Activated CD8-positive, alpha-beta T cell treated with anti-CD3 and anti-CD28 coated beads, Interleukin-2, amount 10 ng/mL, durations not matched to agents 7 days and 5 days (primary cell): ENCODE measurements at regions not wholly inside any gene's neighbourhood (a gene's known extent, or its start where the extent isn't known, plus 50 kb on each side); places are given as distances from the start of the nearest gene placed in this dataset.

ENCODE experiments used
- ATAC-seq: fragments of 150-1000 bp; cut with Tn5 transposase; one replicate; pipeline ENCODE4 v1.10.0; 2021; ENCODE audit warnings: moderate library complexity
- CTCF ChIA-PET: fragments of 350-600 bp; sonication (Branson Sonifier 250); formaldehyde crosslinking; loops from one replicate; lab custom pipeline; 2021; ENCODE audit warnings: antibody characterized with exemption; lab: Charles Lee
- POLR2A ChIA-PET: fragments of 350-600 bp; sonication (Branson Sonifier 250); formaldehyde crosslinking; loops from one replicate; lab custom pipeline; 2021; ENCODE audit warnings: antibody characterized with exemption; lab: Charles Lee
- DNase-seq: peaks from one replicate; pipeline ENCODE4 v3.0.0-alpha.2; 2020
- H3K27ac Mint-ChIP-seq: one replicate; pipeline ENCODE4 v1.8.0; 2021; ENCODE audit warnings: mild to moderate bottlenecking, mixed read lengths
- H3K27me3 Mint-ChIP-seq: one replicate; pipeline ENCODE4 v1.8.0; 2021; ENCODE audit warnings: low read depth, mixed read lengths
- H3K36me3 Mint-ChIP-seq: one replicate; pipeline ENCODE4 v1.8.0; 2021; ENCODE audit warnings: low read depth, mixed read lengths
- H3K4me1 Mint-ChIP-seq: one replicate; pipeline ENCODE4 v1.8.0; 2021; ENCODE audit warnings: low read depth, mixed read lengths
- H3K4me3 Mint-ChIP-seq: one replicate; pipeline ENCODE4 v1.8.0; 2021; ENCODE audit warnings: mild to moderate bottlenecking, mixed read lengths
- H3K9me3 Mint-ChIP-seq: one replicate; pipeline ENCODE4 v1.8.0; 2022; ENCODE audit warnings: mixed read lengths; ENCODE audit not compliant: insufficient read depth

DNA sequence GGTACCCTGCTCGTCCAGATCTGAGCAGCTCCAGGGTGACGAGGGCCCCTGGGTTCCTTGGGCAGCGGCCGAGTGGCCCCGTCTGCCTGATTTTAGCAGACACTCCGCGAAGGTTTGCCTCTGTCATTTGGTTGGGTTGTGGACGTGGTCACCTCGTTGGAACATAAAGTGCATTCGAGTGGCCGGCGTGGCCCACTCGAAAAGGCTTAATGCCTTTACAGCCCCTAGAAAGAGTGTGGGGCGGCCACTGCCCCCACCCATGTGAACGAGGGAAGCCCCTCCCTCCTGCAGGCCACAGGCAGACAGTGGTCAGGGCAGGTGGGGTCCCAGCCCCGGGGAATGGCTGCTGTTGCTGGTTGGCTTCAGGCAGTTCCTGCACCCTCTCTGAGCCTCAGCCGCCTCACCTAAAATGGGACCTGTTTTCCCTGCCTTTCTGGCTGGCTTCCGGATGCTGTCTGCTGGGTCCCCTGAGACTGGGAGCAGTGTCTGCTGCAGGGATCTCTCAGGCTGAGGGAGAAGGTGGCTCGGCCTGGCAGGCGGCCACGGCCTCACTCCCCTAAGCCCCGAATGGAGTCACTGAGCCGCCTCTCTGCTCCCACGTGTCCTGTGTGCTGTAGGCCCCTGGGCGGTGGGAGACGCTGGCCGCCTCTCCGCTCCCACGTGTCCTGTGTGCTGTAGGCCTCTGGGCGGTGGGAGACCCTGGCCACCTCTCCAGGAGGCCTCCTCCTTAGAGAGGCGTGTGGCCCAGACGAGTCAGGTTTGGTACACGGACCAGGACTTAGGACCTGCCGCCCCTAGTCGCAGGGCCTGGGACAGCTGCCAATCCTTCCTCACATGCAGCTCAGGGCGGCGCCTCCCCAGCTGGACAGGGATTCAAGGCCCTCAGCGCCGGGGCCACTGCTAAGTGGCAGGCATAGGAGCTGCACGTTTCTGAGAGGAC, 233.0 kb downstream of the ERMARD start:
- H3K4me3 Mint-ChIP-seq, result no peak overlapping the region
- ChIA-PET CTCF (no interaction called here), POLR2A (no interaction called here)
- no peaks in the 10 kb centered on the region for H3K27me3 Mint-ChIP-seq
- no peak overlapping the region for H3K27ac Mint-ChIP-seq
- no peaks in the 10 kb centered on the region for H3K9me3 Mint-ChIP-seq
- no peaks in the 10 kb centered on the region for H3K36me3 Mint-ChIP-seq
- ATAC-seq, result no peak
- no peak for DNase-seq
- H3K4me1 Mint-ChIP-seq, result peaks cover under 1% of the 10 kb centered on the region

DNA sequence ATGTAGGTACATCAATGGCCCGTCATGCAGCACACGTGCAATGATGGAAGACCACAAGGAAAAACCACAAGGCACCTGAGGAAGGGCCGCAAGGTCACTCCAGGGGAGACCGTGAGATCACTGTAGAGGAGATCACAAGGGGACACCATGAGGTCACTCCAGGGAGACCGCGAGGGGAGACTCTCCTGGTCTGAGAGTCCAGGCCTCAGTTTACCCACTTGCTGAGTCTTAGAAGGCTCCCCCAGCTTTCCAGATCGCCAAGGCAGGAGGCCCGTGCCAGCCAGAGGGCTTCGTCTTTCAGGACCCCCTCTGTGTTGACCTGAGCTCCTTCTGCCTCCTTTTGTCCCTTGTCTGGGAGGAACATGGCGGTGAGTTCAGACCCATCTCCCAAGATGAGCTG, 232.2 kb downstream of the ERMARD start:
- Mint-ChIP-seq H3K36me3 (no peaks in the 10 kb centered on the region), H3K27me3 (no peaks in the 10 kb centered on the region), H3K4me1 (no peaks in the 10 kb centered on the region), H3K9me3 (no peaks in the 10 kb centered on the region), H3K27ac (no peak overlapping the region), H3K4me3 (no peak overlapping the region)
- POLR2A ChIA-PET, result no interaction called here
- ATAC-seq (no peak), DNase-seq (no peak)
- CTCF ChIA-PET, result no interaction called here

DNA sequence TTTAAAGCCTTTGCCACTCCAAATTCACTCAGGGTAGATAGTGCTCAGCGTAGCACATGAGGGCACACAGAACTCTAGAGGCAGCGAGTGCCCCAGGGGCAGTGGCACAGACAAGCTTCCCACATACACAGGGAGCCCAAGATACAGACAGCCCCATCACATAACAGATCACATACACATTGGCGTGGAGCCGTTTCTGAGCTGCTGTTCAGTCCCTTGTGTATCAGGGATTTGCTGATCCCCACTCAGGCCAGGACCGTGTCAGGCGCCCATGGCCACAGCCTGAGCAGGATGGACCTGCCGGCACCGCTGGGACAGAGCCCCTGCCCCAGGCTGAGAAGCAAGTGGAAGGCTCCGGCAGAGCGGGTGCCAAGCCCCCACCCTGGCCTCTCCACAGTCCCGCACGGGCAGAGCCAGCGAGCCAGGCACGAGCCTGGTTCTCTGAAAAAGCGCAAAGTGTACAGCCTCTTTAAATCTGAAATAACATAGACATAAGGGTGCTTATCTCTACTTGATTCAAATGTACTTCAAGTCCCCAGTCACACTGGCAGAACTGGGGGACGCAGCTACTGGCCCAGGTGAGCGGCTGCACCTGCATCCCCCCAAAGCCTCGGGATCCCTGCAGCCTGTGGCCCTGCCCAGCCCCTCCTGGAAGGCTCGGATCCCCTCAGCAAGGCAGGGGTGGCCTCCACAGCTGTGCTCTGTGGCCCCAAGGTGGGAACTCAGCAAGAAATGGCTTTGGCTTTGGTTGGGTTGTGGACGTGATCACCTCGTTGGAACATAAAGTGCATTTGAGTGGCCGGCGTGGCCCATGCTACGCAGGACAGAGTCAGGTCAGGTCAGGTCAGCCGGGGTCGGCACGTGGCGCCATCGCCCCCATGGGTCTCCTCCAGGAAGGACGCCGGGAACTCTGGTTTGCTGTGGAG, 231.3 kb downstream of the ERMARD start:
- ATAC-seq (no peak), DNase-seq (no peak)
- H3K9me3 Mint-ChIP-seq, result no peaks in the 10 kb centered on the region
- no peaks in the 10 kb centered on the region for H3K27me3 Mint-ChIP-seq
- CTCF ChIA-PET, result no interaction called here
- H3K27ac Mint-ChIP-seq, result no peak overlapping the region
- no peaks in the 10 kb centered on the region for H3K36me3 Mint-ChIP-seq
- POLR2A ChIA-PET, result no interaction called here
- no peaks in the 10 kb centered on the region for H3K4me1 Mint-ChIP-seq
- no peak overlapping the region for H3K4me3 Mint-ChIP-seq

DNA sequence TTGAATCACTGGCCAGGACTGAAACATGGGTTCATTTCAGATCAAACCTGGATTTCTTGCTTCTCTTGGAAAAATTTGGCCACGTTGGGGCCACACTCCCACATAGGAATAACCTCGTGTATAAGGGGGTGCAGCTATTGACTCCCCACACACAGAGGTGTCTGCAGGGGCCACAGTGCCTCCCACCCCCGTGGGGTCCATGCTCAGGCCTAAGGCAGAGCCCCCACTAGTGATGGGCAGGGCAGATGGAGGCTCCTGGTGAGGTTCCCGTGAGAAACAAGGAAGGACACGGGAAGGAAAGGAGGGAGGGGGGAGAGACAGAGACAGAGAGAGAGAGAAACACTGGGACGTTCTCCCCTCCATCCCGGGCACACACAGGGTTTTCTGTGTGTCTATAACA, 230.5 kb downstream of the ERMARD start:
- no peak for ATAC-seq
- Mint-ChIP-seq H3K9me3 (no peaks in the 10 kb centered on the region), H3K27ac (no peak overlapping the region), H3K27me3 (no peaks in the 10 kb centered on the region), H3K4me1 (no peaks in the 10 kb centered on the region), H3K36me3 (no peaks in the 10 kb centered on the region), H3K4me3 (no peak overlapping the region)
- POLR2A ChIA-PET, result no interaction called here
- DNase-seq, result no peak
- CTCF ChIA-PET, result no interaction called here

DNA sequence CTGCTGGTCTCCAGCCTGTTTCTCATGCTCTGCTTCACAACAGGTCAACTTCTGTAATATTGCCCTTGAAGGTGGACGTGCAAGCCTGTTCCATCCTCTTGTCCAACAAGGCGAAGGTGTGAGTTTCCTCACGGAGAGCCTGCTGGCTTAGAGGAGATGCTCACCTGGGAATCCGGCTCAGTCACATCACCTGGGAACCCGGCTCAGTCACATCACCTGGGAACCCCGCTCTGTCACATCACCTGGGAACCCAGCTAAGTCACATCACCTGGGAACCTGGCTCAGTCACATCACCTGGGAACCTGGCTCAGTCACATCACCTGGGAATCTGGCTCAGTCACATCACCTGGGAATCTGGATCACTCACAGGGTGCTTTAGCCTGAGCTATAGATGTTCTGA, 230.1 kb downstream of the ERMARD start:
- Mint-ChIP-seq H3K36me3 (no peaks in the 10 kb centered on the region), H3K9me3 (no peaks in the 10 kb centered on the region), H3K4me1 (no peaks in the 10 kb centered on the region), H3K27ac (no peak overlapping the region), H3K27me3 (peaks cover 1% of the 10 kb centered on the region), H3K4me3 (no peak overlapping the region)
- no peak for ATAC-seq
- ChIA-PET CTCF (no interaction called here), POLR2A (no interaction called here)
- no peak for DNase-seq

DNA sequence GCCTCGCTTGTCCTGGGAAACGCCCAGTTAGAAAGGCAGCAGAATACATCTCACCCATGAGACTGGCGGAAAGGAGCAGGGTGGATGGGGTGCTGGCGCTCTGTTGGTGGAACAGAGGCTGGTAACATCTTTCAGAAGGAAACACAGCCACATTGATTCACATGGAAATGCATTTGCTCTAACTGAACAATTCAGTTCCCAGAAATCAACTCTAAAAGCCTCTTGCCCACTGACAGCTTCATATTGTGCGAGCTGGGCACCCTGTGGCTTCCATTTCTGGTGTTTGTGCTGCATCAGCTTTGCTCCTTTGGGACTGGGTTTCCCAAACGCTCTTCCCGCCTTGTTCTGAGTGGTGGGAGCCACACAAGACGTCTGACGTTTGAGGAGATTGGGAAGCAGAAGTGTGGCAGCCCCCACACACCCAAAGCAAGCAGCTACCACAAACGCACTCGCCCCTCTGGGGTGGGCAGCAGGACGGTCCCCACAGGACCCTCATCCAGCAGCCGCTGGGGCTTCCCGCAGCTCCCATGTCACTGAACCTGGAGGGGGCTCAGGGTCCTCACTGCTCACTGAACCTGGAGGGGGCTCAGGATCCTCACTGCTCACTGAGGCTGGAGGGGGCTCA, 229.5 kb downstream of the ERMARD start:
- Mint-ChIP-seq H3K4me1 (no peaks in the 10 kb centered on the region), H3K36me3 (no peaks in the 10 kb centered on the region), H3K27me3 (peaks cover 1% of the 10 kb centered on the region), H3K4me3 (no peak overlapping the region), H3K27ac (no peak overlapping the region), H3K9me3 (no peaks in the 10 kb centered on the region)
- DNase-seq (no peak), ATAC-seq (no peak)
- POLR2A ChIA-PET, result no interaction called here
- CTCF ChIA-PET, result no interaction called here

DNA sequence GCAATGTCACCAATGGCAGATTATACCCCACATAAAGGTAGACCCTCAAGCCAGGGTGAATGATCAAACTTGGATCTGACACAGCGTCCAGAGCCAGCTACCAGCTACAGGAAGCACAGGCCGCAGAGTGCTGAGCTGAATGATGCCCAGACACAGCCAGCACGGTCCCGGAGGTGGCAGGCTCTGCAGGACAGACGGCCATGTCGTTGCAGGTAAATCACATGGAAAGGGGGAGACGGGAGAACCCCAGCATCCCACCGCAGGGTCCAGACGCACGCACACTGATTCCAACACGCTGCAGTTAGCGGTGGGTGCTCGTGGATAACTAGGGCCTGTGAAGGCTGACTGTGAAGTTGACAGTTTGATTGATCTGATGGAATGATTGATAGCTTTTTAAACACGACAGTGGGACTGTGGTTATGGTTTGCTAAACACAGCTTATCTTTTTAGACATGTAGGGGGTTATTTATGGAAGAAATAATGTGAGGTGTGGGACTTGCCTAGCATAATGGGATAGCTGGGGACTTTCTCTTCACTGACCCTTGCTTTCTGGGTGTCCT, 228.5 kb downstream of the ERMARD start:
- no peaks in the 10 kb centered on the region for H3K9me3 Mint-ChIP-seq
- H3K27me3 Mint-ChIP-seq, result peaks cover 1% of the 10 kb centered on the region
- H3K36me3 Mint-ChIP-seq, result no peaks in the 10 kb centered on the region
- DNase-seq, result no peak
- ChIA-PET CTCF (no interaction called here), POLR2A (no interaction called here)
- H3K27ac Mint-ChIP-seq, result no peak overlapping the region
- ATAC-seq, result no peak
- H3K4me1 Mint-ChIP-seq, result no peaks in the 10 kb centered on the region
- H3K4me3 Mint-ChIP-seq, result no peak overlapping the region

DNA sequence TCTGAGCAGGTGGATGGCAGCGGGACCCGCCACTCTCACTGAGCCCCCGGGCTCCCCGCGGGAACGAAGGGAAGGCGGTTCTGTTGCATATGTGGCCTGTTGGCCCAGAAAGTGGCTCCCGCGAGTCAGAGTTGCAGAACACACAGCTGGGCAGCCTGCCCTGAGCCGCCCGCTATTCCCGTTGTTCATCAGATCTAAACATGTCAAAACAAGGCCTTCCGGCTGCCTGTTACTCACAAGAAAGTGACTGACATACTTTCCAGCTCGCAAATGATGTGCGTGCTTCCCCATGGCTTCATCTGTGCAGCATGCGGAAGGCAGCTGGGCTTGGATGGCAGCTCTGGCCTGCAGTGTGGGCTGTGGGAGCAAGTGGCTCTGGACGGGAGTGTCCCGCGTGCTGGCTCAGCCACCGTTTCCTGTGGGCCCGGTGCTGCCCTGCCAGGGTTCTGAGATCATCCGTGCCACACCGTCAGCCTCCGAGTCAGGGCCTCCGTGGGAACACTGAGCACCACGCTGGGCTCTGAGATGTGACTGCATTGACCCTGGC, 227.3 kb downstream of the ERMARD start:
- Mint-ChIP-seq H3K4me3 (no peak overlapping the region), H3K4me1 (no peaks in the 10 kb centered on the region), H3K9me3 (no peaks in the 10 kb centered on the region), H3K27me3 (peaks cover 1% of the 10 kb centered on the region), H3K27ac (no peak overlapping the region), H3K36me3 (no peaks in the 10 kb centered on the region)
- DNase-seq (no peak), ATAC-seq (no peak)
- ChIA-PET CTCF (no interaction called here), POLR2A (no interaction called here)

DNA sequence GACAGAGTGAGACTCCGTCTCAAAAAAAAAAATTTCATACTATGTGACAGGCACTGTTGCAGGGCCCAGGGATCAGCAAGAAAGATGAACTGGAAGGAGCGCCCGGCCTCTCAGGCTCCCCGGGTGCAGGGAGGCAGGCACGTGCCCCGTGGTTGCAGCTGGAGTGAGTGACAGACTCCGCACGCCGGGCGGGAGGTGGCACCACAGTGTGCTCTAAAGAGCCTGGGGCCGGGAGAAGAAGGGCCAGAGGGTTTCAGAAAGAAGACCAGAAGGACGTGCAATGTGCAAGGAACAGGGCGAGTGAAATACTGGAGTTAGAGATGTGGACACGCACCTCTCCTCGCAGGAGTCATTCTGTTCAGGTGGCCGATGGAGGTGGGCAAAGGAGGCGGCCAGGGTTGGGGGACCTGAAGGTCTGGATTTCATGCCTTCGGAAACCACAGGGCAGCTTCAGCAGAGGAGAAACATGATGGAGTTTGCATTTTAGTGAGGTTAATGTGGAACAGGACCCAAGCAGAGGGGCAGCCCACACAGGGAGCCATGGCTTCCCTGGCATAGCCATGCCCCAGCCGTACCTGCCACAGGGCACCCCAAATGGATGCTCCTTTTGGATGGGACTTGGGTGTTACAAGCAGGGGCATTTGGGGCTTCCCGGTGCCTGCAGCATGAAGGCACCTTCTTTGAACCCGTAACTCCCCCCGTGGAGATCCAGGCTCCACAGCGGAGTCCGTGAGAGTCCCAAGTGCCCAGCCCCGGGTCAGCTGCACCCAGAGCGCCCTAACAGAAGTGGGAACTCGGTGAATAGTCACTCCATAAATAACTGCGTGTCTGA, 226.2 kb downstream of the ERMARD start:
- peaks cover 1% of the 10 kb centered on the region for H3K27me3 Mint-ChIP-seq
- H3K4me1 Mint-ChIP-seq, result no peaks in the 10 kb centered on the region
- no peak for ATAC-seq
- no peaks in the 10 kb centered on the region for H3K9me3 Mint-ChIP-seq
- ChIA-PET POLR2A (no interaction called here), CTCF (no interaction called here)
- no peak overlapping the region for H3K4me3 Mint-ChIP-seq
- DNase-seq, result no peak
- no peaks in the 10 kb centered on the region for H3K36me3 Mint-ChIP-seq
- no peak overlapping the region for H3K27ac Mint-ChIP-seq

DNA sequence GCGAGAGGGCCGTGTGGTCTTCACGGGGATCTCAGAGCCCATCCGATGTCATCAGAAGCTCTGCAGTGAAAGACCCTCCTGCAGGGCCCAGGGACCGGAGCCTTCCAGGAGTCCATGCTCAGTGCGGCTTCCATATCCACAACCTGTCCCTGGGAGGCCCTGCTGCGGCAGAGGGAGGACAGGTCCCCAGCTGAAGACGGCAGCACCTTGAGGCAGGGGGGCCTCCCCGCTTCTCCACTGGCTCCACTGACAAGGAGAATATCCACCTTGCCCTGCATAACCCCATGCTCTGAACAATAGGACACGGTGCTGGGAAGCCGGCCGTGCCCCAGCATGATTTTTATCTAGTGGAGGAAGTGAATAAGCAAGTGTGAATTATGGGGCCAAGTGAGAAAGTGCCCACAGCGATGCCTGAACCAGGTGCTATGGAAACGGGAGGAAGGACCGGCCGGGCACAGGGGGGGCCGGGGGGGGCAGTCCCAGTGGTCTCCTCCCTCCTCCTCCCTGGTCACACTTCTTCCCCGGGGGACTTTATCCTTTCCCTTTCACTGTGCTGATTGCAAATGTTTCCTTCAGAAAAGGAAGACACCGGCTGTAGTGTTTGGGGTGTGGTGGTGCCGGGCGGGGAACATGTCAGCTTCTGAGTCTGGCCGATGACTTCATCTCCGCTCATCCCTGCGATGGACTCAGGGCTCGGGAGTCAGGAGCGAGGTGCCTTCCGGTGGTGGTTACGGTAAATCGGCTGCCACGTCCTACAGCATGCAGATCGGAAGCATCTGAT, 225.1 kb downstream of the ERMARD start:
- ATAC-seq, result no peak
- Mint-ChIP-seq H3K9me3 (no peaks in the 10 kb centered on the region), H3K27me3 (peaks cover 1% of the 10 kb centered on the region), H3K27ac (no peak overlapping the region), H3K36me3 (no peaks in the 10 kb centered on the region), H3K4me1 (no peaks in the 10 kb centered on the region), H3K4me3 (no peak overlapping the region)
- no peak for DNase-seq
- POLR2A ChIA-PET, result no interaction called here
- CTCF ChIA-PET, result no interaction called here
